Colonic mucosa (tissue), 4 donors: ENCODE measurements at regions not wholly inside any gene's neighbourhood (a gene's known extent, or its start where the extent isn't known, plus 50 kb on each side); places are given as distances from the start of the nearest gene placed in this dataset.

Source experiments
- DNase-seq: peaks from one replicate; pipeline ENCODE4 v3.0.0-alpha.2; 2020
- H3K27ac ChIP-seq: fragments of 200-600 bp; one replicate; pipeline ENCODE4 v1.8.0; 2021
- H3K27me3 ChIP-seq: fragments of 200-600 bp; one replicate; pipeline ENCODE4 v1.8.0; 2021
- H3K36me3 ChIP-seq: fragments of 200-600 bp; one replicate; pipeline ENCODE4 v1.8.0; 2021
- H3K4me1 ChIP-seq: fragments of 200-600 bp; one replicate; pipeline ENCODE4 v1.8.0; 2021; ENCODE audit warnings: mild to moderate bottlenecking
- H3K4me3 ChIP-seq: fragments of 200-600 bp; one replicate; pipeline ENCODE4 v1.8.0; 2021
- H3K9ac ChIP-seq, 2 donors: one replicate each; pipeline ENCODE4 v1.7.0; 2013; ENCODE audit warnings: control low read depth in 2 of 2, low read depth in 2 of 2, low read length in 2 of 2
- H3K9me3 ChIP-seq: fragments of 200-600 bp; one replicate; pipeline ENCODE4 v1.8.0; 2021
- intact Hi-C: fragments of 100-400 bp; cut with DNase I; formaldehyde crosslinking; loops from one replicate; pipeline ENCODE4 v1.14.1; 2022
- TF ChIP-seq, protein P1 (sequence below): fragments of 200-600 bp; IDR thresholded peaks from one replicate; pipeline ENCODE4 v1.8.0; 2022; ENCODE audit warnings: antibody characterized with exemption, mild to moderate bottlenecking
- donor health status: healthy.
- donor health status: DM: no; HTN: no; CAD: no.
- donor health status: DM: no; HTN: no; CAD: no.

DNA sequence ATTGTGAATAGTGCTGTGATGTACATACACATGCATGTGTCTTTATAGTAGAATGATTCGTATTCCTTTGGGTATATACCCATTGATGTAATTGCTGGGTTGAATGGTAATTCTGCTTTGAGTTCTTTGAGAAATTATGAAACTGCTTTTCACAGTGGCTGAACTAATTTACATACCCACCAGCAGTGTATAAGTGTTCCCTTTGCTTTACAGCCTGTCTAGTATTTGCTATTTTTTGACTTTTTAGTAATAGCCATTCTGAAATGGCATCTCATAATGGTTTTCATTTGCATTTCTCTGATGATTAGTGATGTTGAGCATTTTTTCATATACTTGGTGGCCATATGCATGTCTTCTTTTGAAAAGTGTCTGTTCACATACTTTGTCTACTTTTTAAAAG, 54.5 kb upstream of the FAM78B start:
- TF ChIP-seq, protein P1, sequence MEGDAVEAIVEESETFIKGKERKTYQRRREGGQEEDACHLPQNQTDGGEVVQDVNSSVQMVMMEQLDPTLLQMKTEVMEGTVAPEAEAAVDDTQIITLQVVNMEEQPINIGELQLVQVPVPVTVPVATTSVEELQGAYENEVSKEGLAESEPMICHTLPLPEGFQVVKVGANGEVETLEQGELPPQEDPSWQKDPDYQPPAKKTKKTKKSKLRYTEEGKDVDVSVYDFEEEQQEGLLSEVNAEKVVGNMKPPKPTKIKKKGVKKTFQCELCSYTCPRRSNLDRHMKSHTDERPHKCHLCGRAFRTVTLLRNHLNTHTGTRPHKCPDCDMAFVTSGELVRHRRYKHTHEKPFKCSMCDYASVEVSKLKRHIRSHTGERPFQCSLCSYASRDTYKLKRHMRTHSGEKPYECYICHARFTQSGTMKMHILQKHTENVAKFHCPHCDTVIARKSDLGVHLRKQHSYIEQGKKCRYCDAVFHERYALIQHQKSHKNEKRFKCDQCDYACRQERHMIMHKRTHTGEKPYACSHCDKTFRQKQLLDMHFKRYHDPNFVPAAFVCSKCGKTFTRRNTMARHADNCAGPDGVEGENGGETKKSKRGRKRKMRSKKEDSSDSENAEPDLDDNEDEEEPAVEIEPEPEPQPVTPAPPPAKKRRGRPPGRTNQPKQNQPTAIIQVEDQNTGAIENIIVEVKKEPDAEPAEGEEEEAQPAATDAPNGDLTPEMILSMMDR = no peak
- Histone ChIP-seq H3K4me3 (no peak overlapping the region), H3K9ac (no peak overlapping the region), H3K27ac (no peak overlapping the region), H3K36me3 (no peaks in the 10 kb centered on the region), H3K4me1 (no peaks in the 10 kb centered on the region), H3K9me3 (no peaks in the 10 kb centered on the region), H3K27me3 (no peaks in the 10 kb centered on the region)
- intact Hi-C loops = no loop called here
- DNase-seq = no peak

GRCh38 chr1:166233750-166234366, 67.1 kb upstream of the FAM78B start:
- intact Hi-C loops = no loop called here
- Histone ChIP-seq H3K9ac (no peak overlapping the region), H3K27me3 (no peaks in the 10 kb centered on the region), H3K4me1 (no peaks in the 10 kb centered on the region), H3K27ac (no peak overlapping the region), H3K9me3 (no peaks in the 10 kb centered on the region), H3K36me3 (no peaks in the 10 kb centered on the region), H3K4me3 (no peak overlapping the region)
- DNase-seq = no peak
- TF ChIP-seq, protein P1 = no peak

GRCh38 chr1:166235728-166236127, 68.9 kb upstream of the FAM78B start:
- no peaks in the 10 kb centered on the region for H3K4me1 ChIP-seq
- intact Hi-C loops = no loop called here
- no peaks in the 10 kb centered on the region for H3K27me3 ChIP-seq
- H3K36me3 ChIP-seq = no peaks in the 10 kb centered on the region
- TF ChIP-seq, protein P1 = no peak
- no peaks in the 10 kb centered on the region for H3K9me3 ChIP-seq
- no peak overlapping the region for H3K4me3 ChIP-seq
- no peak overlapping the region for H3K9ac ChIP-seq
- DNase-seq = no peak
- no peak overlapping the region for H3K27ac ChIP-seq

DNA sequence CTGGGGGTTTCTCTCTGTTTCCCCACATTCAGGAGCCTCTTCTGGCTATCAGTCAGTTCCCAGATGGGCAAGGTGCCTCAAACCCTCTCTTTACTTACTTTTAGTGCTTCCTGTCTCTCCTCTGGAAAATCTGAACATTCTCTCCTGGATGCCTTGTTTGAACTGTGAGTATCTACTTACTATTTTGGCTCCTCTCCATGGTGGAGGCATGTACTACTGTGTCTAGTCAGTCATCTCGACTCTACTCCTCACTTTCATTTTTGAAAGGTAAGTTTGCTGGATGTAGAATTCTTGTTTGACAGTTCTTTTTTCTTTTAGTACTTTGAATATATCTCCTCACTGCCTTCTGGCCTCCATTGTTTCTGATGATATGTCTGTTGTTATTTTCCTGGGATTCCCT, 70.9 kb upstream of the FAM78B start:
- Histone ChIP-seq H3K4me1 (no peaks in the 10 kb centered on the region), H3K9me3 (no peaks in the 10 kb centered on the region), H3K9ac (no peak overlapping the region), H3K27me3 (no peaks in the 10 kb centered on the region), H3K4me3 (no peak overlapping the region), H3K36me3 (no peaks in the 10 kb centered on the region), H3K27ac (no peak overlapping the region)
- intact Hi-C loops = no loop called here
- no peak for DNase-seq
- TF ChIP-seq, protein P1 = no peak

DNA sequence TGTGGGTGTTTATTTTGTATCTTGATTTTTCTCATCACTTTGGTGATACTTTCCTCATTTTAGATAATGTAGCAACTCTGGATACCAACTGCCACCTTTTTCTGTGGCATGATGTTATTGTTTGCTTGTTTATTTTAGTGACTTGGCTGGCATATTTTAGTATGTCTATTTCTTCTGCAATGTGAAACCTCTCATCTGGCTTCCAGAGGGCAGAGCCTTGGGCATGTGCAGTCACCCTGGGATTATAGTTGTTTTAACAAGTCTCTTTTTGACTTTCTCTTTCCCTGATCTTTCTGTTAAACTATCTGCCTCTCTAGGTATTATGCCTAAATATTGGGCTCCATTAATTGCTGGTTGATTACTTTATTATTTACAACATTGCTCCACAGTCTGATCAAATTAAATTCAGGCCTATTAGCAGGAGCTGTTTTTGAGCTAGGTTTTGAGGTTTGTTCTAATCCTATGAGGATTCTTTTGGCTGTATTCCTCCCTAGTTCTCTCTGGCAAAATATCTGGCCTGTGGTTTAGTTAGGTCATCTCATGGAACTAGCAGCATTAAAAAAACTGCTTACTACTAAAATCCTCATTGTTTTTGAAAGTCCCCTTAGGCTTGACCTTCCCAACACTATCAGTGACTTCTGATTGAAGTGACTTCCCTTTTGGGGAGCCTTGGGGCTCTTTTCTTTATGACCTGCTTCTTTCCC, 86.4 kb upstream of the FAM78B start:
- intact Hi-C loops = no loop called here
- no peak for DNase-seq
- Histone ChIP-seq H3K27me3 (no peaks in the 10 kb centered on the region), H3K9me3 (no peaks in the 10 kb centered on the region), H3K4me1 (no peaks in the 10 kb centered on the region), H3K36me3 (no peaks in the 10 kb centered on the region), H3K9ac (no peak overlapping the region), H3K27ac (no peak overlapping the region), H3K4me3 (no peak overlapping the region)
- TF ChIP-seq, protein P1 = no peak
